HepG2 (cell line): ENCODE measurements at regions not wholly inside any gene's neighbourhood (a gene's known extent, or its start where the extent isn't known, plus 50 kb on each side); places are given as distances from the start of the nearest gene placed in this dataset.

Experiments used
- ETV6 ChIP-seq: sonication (generic); formaldehyde crosslinking; conservative IDR thresholded peaks from 2 replicates; pipeline ENCODE4 v1.4.0; 2020; ENCODE audit warnings: missing genetic modification reagents
- GFI1 ChIP-seq: sonication (generic); formaldehyde crosslinking; IDR thresholded peaks from 2 replicates; pipeline ENCODE4 v1.5.0; 2020; ENCODE audit warnings: missing genetic modification reagents, mild to moderate bottlenecking, borderline replicate concordance
- POLR2AphosphoS5 ChIP-seq: IDR thresholded peaks from 2 replicates; pipeline ENCODE4 v1.6.1; 2012; ENCODE audit warnings: low read depth, low read length
- SP2 ChIP-seq: sonication (generic); formaldehyde crosslinking; IDR thresholded peaks from 2 replicates; pipeline ENCODE4 v1.5.1; 2020; ENCODE audit warnings: mild to moderate bottlenecking, missing genetic modification reagents
- STAG1 ChIP-seq: sonication (generic); formaldehyde crosslinking; IDR thresholded peaks from 2 replicates; pipeline ENCODE4 v1.4.0; 2020; ENCODE audit warnings: missing genetic modification reagents
- TBL1XR1 ChIP-seq: fragments of 150-350 bp; IDR thresholded peaks from 2 replicates; pipeline ENCODE4 v1.6.1; 2014; ENCODE audit warnings: borderline replicate concordance, low read length; ENCODE audit not compliant: partially characterized antibody
- ZNF160 ChIP-seq: sonication (generic); formaldehyde crosslinking; IDR thresholded peaks from 2 replicates; pipeline ENCODE4 v1.8.0; 2022; ENCODE audit warnings: mild to moderate bottlenecking, inconsistent platforms, missing genetic modification reagents
- ZNF710 ChIP-seq: sonication (generic); formaldehyde crosslinking; IDR thresholded peaks from 2 replicates; pipeline ENCODE4 v1.5.0; 2020; ENCODE audit warnings: mild to moderate bottlenecking, missing genetic modification reagents, borderline replicate concordance
- TF ChIP-seq, protein P1 (sequence below): sonication (generic); formaldehyde crosslinking; IDR thresholded peaks from 2 replicates; pipeline ENCODE4 v1.5.0; 2020; ENCODE audit warnings: missing genetic modification reagents, mild to moderate bottlenecking, borderline replicate concordance
- TF ChIP-seq, protein P2 (sequence below): sonication (generic); formaldehyde crosslinking; IDR thresholded peaks from 2 replicates; pipeline ENCODE4 v1.5.0; 2020; ENCODE audit warnings: mild to moderate bottlenecking, missing genetic modification reagents, moderate library complexity
- TF ChIP-seq, protein P3 (sequence below): sonication (generic); formaldehyde crosslinking; IDR thresholded peaks from 2 replicates; pipeline ENCODE4 v1.9.0; 2021; ENCODE audit warnings: missing genetic modification reagents, mild to moderate bottlenecking, borderline replicate concordance
- TF ChIP-seq, protein P4 (sequence below): sonication (generic); formaldehyde crosslinking; IDR thresholded peaks from 2 replicates; pipeline ENCODE4 v1.4.0; 2020; ENCODE audit warnings: missing genetic modification reagents, mild to moderate bottlenecking, borderline replicate concordance

DNA sequence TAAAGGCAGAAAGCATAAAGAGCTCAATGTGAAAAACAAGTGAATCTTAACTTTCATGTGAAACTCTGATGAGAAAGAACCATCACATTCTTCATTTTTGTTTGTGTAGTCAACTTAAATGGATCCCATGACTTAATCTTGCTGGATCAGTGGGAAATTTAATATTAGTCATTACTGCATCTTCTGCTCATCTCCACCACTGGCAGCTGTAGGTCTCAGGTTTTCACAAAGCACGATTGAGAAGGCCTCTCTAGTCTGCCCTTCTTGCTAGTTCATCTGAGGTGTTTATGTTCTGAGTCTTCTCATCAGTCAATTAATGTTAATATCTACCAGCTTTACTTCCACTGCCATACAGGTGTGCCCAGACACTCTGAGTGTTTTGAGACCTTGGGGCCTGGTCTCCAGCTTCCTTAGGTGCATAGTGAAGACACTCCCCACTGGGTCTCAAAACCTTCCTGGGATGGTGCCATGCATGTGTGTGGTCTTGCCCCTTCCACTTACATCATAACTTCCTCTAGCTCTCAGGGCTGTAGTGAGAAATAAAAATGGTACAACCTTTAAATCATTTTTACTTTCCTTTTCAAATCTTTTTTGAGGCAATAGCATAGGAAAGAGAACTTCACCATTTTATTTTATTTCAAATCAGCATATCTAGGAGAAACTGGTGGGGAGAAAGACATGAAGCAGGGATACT lies 421.6 kb upstream of the CBLB start:
- TF ChIP-seq, protein P1, sequence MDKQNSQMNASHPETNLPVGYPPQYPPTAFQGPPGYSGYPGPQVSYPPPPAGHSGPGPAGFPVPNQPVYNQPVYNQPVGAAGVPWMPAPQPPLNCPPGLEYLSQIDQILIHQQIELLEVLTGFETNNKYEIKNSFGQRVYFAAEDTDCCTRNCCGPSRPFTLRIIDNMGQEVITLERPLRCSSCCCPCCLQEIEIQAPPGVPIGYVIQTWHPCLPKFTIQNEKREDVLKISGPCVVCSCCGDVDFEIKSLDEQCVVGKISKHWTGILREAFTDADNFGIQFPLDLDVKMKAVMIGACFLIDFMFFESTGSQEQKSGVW = no peak
- TF ChIP-seq ETV6 (CRISPR knock-in tag) = no peak
- TF ChIP-seq, protein P2, sequence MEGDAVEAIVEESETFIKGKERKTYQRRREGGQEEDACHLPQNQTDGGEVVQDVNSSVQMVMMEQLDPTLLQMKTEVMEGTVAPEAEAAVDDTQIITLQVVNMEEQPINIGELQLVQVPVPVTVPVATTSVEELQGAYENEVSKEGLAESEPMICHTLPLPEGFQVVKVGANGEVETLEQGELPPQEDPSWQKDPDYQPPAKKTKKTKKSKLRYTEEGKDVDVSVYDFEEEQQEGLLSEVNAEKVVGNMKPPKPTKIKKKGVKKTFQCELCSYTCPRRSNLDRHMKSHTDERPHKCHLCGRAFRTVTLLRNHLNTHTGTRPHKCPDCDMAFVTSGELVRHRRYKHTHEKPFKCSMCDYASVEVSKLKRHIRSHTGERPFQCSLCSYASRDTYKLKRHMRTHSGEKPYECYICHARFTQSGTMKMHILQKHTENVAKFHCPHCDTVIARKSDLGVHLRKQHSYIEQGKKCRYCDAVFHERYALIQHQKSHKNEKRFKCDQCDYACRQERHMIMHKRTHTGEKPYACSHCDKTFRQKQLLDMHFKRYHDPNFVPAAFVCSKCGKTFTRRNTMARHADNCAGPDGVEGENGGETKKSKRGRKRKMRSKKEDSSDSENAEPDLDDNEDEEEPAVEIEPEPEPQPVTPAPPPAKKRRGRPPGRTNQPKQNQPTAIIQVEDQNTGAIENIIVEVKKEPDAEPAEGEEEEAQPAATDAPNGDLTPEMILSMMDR (CRISPR knock-in tag) = no peak
- TF ChIP-seq GFI1 (CRISPR knock-in tag) = no peak
- no peak for TF ChIP-seq ZNF710 (CRISPR knock-in tag)
- TF ChIP-seq SP2 (CRISPR knock-in tag) = no peak
- no peak for TF ChIP-seq TBL1XR1
- TF ChIP-seq, protein P3, sequence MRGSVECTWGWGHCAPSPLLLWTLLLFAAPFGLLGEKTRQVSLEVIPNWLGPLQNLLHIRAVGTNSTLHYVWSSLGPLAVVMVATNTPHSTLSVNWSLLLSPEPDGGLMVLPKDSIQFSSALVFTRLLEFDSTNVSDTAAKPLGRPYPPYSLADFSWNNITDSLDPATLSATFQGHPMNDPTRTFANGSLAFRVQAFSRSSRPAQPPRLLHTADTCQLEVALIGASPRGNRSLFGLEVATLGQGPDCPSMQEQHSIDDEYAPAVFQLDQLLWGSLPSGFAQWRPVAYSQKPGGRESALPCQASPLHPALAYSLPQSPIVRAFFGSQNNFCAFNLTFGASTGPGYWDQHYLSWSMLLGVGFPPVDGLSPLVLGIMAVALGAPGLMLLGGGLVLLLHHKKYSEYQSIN = no peak
- TF ChIP-seq STAG1 (CRISPR knock-in tag) = no peak
- TF ChIP-seq ZNF160 (CRISPR knock-in tag) = no peak
- TF ChIP-seq, protein P4, sequence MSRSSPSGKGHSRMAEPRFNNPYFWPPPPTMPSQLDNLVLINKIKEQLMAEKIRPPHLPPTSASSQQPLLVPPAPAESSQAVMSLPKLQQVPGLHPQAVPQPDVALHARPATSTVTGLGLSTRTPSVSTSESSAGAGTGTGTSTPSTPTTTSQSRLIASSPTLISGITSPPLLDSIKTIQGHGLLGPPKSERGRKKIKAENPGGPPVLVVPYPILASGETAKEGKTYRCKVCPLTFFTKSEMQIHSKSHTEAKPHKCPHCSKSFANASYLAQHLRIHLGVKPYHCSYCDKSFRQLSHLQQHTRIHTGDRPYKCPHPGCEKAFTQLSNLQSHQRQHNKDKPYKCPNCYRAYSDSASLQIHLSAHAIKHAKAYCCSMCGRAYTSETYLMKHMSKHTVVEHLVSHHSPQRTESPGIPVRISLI (CRISPR knock-in tag) = no peak
- no peak for TF ChIP-seq POLR2AphosphoS5
